ENCODE measurements at regions not wholly inside any gene's neighbourhood (a gene's known extent, or its start where the extent isn't known, plus 50 kb on each side); places are given as distances from the start of the nearest gene placed in this dataset.

- TF ChIP-seq EP300 (IDR thresholded peaks at IDR 0.05; ENCODE audit: low read depth) (no peak), CTCF (IDR thresholded peaks at IDR 0.05) (no peak)
Observed at GRCh38 chr16:60558936-60559335, 1477.3 kb downstream of the CDH8 start.
